Liver (tissue), 8 donors: ENCODE measurements at regions not wholly inside any gene's neighbourhood (a gene's known extent, or its start where the extent isn't known, plus 50 kb on each side); places are given as distances from the start of the nearest gene placed in this dataset.

Experiments
- DNase-seq: peaks from one replicate; pipeline ENCODE4 v3.0.0-alpha.2; 2017; ENCODE audit warnings: low spot score
- H3K27ac ChIP-seq, 2 donors: one replicate each; pipeline ENCODE4 v1.7.0; 2013; ENCODE audit warnings: inconsistent platforms in 2 of 2, low read length in 2 of 2, control low read depth in 1 of 2, low read depth in 1 of 2, mild to moderate bottlenecking in 1 of 2
- H3K27me3 ChIP-seq, 4 donors: one replicate each; pipeline versions ENCODE4 v1.6.1 to v1.7.0; 2013; ENCODE audit warnings: low read length in 3 of 4, inconsistent platforms in 1 of 4, mild to moderate bottlenecking in 1 of 4, moderate library complexity in 1 of 4; ENCODE audit not compliant: control insufficient read depth in 4 of 4, insufficient read depth in 4 of 4
- H3K36me3 ChIP-seq, 4 donors: one replicate each; pipeline versions ENCODE4 v1.6.1 to v1.7.0; 2013; ENCODE audit warnings: low read length in 3 of 4, mild to moderate bottlenecking in 3 of 4, low read depth in 1 of 4, moderate library complexity in 1 of 4; ENCODE audit not compliant: control insufficient read depth in 4 of 4, insufficient read depth in 3 of 4
- H3K4me1 ChIP-seq, 4 donors: one replicate each; pipeline versions ENCODE4 v1.6.1 to v1.7.0; 2013; ENCODE audit warnings: low read length in 3 of 4, mild to moderate bottlenecking in 3 of 4, moderate library complexity in 1 of 4; ENCODE audit not compliant: control insufficient read depth in 4 of 4, insufficient read depth in 4 of 4
- H3K4me3 ChIP-seq, 3 donors: one replicate each; pipeline versions ENCODE4 v1.6.1 to v1.7.0; 2013; ENCODE audit warnings: low read length in 3 of 3, control low read depth in 1 of 3, low read depth in 1 of 3, mild to moderate bottlenecking in 1 of 3
- H3K9ac ChIP-seq, 2 donors: one replicate each; pipeline ENCODE4 v1.7.0; 2013; ENCODE audit warnings: low read length in 2 of 2, mild to moderate bottlenecking in 2 of 2, moderate library complexity in 2 of 2, control low read depth in 1 of 2, low read depth in 1 of 2
- H3K9me3 ChIP-seq, 4 donors: one replicate each; pipeline versions ENCODE4 v1.6.1 to v1.7.0; 2013; ENCODE audit warnings: low read length in 3 of 4; ENCODE audit not compliant: control insufficient read depth in 4 of 4
- EGR1 ChIP-seq, 2 donors: IDR thresholded peaks; 2 replicates each; pipeline ENCODE4 v1.6.1; 2016 to 2018; ENCODE audit warnings: antibody characterized with exemption in 2 of 2, low read depth in 2 of 2
- FOXA1 ChIP-seq: IDR thresholded peaks from 2 replicates; pipeline ENCODE4 v1.6.1; 2016; ENCODE audit warnings: antibody characterized with exemption
- FOXA2 ChIP-seq: IDR thresholded peaks from 2 replicates; pipeline ENCODE4 v1.6.1; 2016; ENCODE audit warnings: antibody characterized with exemption
- GABPA ChIP-seq, 2 donors: IDR thresholded peaks in 1 of 2; conservative IDR thresholded peaks in 1 of 2; 2 replicates each; pipeline ENCODE4 v1.6.1; 2016; ENCODE audit warnings: antibody characterized with exemption in 2 of 2, mild to moderate bottlenecking in 1 of 2, moderate library complexity in 1 of 2
- HNF4A ChIP-seq, 2 donors: conservative IDR thresholded peaks; 2 replicates each; pipeline ENCODE4 v1.6.1; 2016; ENCODE audit warnings: antibody characterized with exemption in 2 of 2, mild to moderate bottlenecking in 2 of 2
- HNF4G ChIP-seq: IDR thresholded peaks from 2 replicates; pipeline ENCODE4 v1.6.1; 2016; ENCODE audit warnings: antibody characterized with exemption
- JUND ChIP-seq, 2 donors: IDR thresholded peaks; 2 replicates each; pipeline ENCODE4 v1.6.1; 2016; ENCODE audit warnings: antibody characterized with exemption in 2 of 2
- NR2F2 ChIP-seq: IDR thresholded peaks from 2 replicates; pipeline ENCODE4 v1.6.1; 2016; ENCODE audit warnings: antibody characterized with exemption
- RAD21 ChIP-seq, 2 donors: IDR thresholded peaks; 2 replicates each; pipeline ENCODE4 v1.6.1; 2016; ENCODE audit warnings: antibody characterized with exemption in 2 of 2, mild to moderate bottlenecking in 2 of 2
- RXRA ChIP-seq, 2 donors: IDR thresholded peaks; 2 replicates each; pipeline ENCODE4 v1.6.1; 2017 to 2018; ENCODE audit warnings: antibody characterized with exemption in 2 of 2, mild to moderate bottlenecking in 1 of 2
- SP1 ChIP-seq: IDR thresholded peaks from 2 replicates; pipeline ENCODE4 v1.6.1; 2018; ENCODE audit warnings: antibody characterized with exemption, mild to moderate bottlenecking
- TAF1 ChIP-seq: conservative IDR thresholded peaks from 2 replicates; pipeline ENCODE4 v1.6.1; 2016; ENCODE audit warnings: antibody characterized with exemption, mild to moderate bottlenecking
- YY1 ChIP-seq: IDR thresholded peaks from 2 replicates; pipeline ENCODE4 v1.6.1; 2016; ENCODE audit warnings: antibody characterized with exemption, mild to moderate bottlenecking
- WGBS: extraction: QIAGEN DNeasy Blood & Tissue Kit; methylation state at CpG from one replicate; pipeline ENCODE4 v1.1.7; 2013; 5-methylcytosine and 5-hydroxymethylcytosine counted together
- TF ChIP-seq, protein P1 (sequence below): fragments of 150-350 bp; IDR thresholded peaks from 2 replicates; pipeline ENCODE4 v1.5.1; 2017; ENCODE audit warnings: improper control_type of control experiment, low read depth, low read length; ENCODE audit not compliant: missing input control
- TF ChIP-seq, protein P2 (sequence below): IDR thresholded peaks from 2 replicates; pipeline ENCODE4 v1.6.1; 2016; ENCODE audit warnings: antibody characterized with exemption
- TF ChIP-seq, protein P3 (sequence below): IDR thresholded peaks from 2 replicates; pipeline ENCODE4 v1.6.1; 2016; ENCODE audit warnings: antibody characterized with exemption, mild to moderate bottlenecking
- TF ChIP-seq, protein P4 (sequence below): IDR thresholded peaks from 2 replicates; pipeline ENCODE4 v1.6.1; 2016; ENCODE audit warnings: antibody characterized with exemption
- TF ChIP-seq, protein P5 (sequence below): IDR thresholded peaks from 2 replicates; pipeline ENCODE4 v1.6.1; 2016; ENCODE audit warnings: antibody characterized with exemption
- donor health status: healthy.
- donor health status: healthy.
- donor health status: healthy.
- donor health status: healthy.
- donor health status: healthy.

DNA sequence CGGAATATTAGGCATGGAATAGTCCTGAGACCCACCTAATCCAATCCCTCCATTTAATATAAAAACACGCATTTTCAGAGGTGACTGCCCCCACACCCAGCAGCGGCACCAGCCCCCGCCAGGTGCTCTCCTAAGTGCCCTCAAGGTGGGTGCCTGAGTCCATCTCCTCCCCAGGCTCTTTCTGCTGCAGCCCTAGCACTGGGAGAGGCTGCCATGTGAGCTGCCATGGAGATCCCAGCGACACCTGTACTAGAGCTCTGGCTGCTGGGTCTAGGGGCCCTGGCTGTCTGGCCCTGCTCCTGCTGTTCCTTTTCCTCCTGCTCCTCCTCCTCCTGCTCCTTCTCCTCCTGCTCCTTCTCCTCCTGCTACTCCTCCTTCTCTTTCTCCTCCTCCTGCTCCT is 191.1 kb upstream of the BMPER start (continued):
- TF ChIP-seq FOXA1 (no peak), YY1 (no peak), SP1 (no peak)

DNA sequence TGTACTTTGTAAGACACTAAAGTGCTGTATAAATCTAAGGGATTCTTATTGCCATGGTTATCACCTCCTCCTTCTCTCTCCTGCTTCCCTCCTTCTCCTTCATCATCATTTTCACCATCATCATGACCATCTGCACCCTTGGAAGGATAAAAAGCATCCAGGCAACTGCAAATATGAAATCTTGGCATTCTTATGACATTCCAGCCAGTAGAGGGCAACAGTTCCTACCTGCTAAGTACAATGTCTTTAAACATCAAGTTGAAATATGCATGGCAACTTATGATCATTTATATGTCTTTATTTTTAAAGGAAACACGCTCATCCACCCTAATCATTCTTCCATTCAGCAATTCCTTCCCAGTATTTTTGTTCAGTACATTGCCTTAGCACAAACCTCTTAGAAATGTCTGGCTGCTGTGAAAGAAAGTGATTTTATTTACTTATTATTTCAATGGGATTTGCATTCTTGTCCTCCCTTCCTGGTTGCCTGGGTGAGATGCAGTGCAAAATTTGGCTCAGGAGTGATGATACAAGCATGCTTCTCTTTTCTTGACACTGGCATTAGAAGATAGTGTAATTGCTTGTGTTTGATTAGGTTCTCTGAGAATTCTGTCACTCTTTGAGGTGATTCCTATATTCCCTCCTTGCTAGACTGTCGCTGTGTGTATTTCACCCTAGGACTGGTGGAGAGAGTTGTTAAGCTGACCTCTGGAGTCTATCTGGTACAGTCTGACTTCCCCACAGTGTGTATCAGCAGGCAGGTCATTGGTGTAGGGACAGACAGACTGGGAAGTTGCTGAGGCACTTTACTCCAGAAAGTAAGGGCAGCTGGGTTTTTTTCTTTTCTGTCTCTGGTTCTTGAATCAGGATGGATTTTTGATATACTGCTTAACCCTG is 188.5 kb upstream of the BMPER start:
- DNase-seq = no peak
- 42% methylated on average over 2 of the region's 2 CpGs for WGBS
- Histone ChIP-seq H3K27ac (no peak overlapping the region), H3K4me3 (no peak overlapping the region), H3K27me3 (no peaks in the 10 kb centered on the region), H3K36me3 (no peaks in the 10 kb centered on the region), H3K4me1 (peaks cover 0 to 4% (median 0%) of the 10 kb centered on the region in 4 donors), H3K9me3 (no peaks in the 10 kb centered on the region), H3K9ac (no peak overlapping the region)
- TF ChIP-seq, protein P1, sequence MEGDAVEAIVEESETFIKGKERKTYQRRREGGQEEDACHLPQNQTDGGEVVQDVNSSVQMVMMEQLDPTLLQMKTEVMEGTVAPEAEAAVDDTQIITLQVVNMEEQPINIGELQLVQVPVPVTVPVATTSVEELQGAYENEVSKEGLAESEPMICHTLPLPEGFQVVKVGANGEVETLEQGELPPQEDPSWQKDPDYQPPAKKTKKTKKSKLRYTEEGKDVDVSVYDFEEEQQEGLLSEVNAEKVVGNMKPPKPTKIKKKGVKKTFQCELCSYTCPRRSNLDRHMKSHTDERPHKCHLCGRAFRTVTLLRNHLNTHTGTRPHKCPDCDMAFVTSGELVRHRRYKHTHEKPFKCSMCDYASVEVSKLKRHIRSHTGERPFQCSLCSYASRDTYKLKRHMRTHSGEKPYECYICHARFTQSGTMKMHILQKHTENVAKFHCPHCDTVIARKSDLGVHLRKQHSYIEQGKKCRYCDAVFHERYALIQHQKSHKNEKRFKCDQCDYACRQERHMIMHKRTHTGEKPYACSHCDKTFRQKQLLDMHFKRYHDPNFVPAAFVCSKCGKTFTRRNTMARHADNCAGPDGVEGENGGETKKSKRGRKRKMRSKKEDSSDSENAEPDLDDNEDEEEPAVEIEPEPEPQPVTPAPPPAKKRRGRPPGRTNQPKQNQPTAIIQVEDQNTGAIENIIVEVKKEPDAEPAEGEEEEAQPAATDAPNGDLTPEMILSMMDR = peak; percentile 59
- TF ChIP-seq FOXA1 (no peak), HNF4A (conservative IDR thresholded peaks at IDR 0.05) (no peak), HNF4G (no peak), SP1 (no peak), RAD21 (IDR thresholded peaks at IDR 0.05) (peak; percentile 74 to 79), GABPA (IDR thresholded peaks at IDR 0.05 in 1 of 2, conservative IDR thresholded peaks at IDR 0.05 in 1 of 2) (no peak), NR2F2 (peak; percentile 23), FOXA2 (no peak), RXRA (IDR thresholded peaks at IDR 0.05) (no peak), JUND (IDR thresholded peaks at IDR 0.05) (no peak), YY1 (no peak), EGR1 (IDR thresholded peaks at IDR 0.05; ENCODE audit: low read depth in 2 of 2) (no peak), TAF1 (no peak)
- TF ChIP-seq, protein P2, sequence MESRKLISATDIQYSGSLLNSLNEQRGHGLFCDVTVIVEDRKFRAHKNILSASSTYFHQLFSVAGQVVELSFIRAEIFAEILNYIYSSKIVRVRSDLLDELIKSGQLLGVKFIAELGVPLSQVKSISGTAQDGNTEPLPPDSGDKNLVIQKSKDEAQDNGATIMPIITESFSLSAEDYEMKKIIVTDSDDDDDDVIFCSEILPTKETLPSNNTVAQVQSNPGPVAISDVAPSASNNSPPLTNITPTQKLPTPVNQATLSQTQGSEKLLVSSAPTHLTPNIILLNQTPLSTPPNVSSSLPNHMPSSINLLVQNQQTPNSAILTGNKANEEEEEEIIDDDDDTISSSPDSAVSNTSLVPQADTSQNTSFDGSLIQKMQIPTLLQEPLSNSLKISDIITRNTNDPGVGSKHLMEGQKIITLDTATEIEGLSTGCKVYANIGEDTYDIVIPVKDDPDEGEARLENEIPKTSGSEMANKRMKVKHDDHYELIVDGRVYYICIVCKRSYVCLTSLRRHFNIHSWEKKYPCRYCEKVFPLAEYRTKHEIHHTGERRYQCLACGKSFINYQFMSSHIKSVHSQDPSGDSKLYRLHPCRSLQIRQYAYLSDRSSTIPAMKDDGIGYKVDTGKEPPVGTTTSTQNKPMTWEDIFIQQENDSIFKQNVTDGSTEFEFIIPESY = no peak
- TF ChIP-seq, protein P3, sequence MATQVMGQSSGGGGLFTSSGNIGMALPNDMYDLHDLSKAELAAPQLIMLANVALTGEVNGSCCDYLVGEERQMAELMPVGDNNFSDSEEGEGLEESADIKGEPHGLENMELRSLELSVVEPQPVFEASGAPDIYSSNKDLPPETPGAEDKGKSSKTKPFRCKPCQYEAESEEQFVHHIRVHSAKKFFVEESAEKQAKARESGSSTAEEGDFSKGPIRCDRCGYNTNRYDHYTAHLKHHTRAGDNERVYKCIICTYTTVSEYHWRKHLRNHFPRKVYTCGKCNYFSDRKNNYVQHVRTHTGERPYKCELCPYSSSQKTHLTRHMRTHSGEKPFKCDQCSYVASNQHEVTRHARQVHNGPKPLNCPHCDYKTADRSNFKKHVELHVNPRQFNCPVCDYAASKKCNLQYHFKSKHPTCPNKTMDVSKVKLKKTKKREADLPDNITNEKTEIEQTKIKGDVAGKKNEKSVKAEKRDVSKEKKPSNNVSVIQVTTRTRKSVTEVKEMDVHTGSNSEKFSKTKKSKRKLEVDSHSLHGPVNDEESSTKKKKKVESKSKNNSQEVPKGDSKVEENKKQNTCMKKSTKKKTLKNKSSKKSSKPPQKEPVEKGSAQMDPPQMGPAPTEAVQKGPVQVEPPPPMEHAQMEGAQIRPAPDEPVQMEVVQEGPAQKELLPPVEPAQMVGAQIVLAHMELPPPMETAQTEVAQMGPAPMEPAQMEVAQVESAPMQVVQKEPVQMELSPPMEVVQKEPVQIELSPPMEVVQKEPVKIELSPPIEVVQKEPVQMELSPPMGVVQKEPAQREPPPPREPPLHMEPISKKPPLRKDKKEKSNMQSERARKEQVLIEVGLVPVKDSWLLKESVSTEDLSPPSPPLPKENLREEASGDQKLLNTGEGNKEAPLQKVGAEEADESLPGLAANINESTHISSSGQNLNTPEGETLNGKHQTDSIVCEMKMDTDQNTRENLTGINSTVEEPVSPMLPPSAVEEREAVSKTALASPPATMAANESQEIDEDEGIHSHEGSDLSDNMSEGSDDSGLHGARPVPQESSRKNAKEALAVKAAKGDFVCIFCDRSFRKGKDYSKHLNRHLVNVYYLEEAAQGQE = no peak
- TF ChIP-seq, protein P4, sequence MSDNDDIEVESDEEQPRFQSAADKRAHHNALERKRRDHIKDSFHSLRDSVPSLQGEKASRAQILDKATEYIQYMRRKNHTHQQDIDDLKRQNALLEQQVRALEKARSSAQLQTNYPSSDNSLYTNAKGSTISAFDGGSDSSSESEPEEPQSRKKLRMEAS = no peak
- TF ChIP-seq, protein P5, sequence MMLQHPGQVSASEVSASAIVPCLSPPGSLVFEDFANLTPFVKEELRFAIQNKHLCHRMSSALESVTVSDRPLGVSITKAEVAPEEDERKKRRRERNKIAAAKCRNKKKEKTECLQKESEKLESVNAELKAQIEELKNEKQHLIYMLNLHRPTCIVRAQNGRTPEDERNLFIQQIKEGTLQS = no peak
